Vagina (tissue), 2 donors: ENCODE measurements at regions not wholly inside any gene's neighbourhood (a gene's known extent, or its start where the extent isn't known, plus 50 kb on each side); places are given as distances from the start of the nearest gene placed in this dataset.
"Not testable (repeated sequence)": the region's sequence is repeated elsewhere in the genome, so short reads cannot be mapped to it uniquely, and the experiment has no call there.

ENCODE experiments used
- CTCF ChIP-seq, 3 experiments: fragments of 450-650 bp in 2 of 3; fragments of 200-600 bp in 1 of 3; sonication (generic) in 1 of 3; IDR thresholded peaks; one replicate each; pipeline ENCODE4 v1.5.1; 2017 to 2019; ENCODE audit warnings: antibody characterized with exemption in 3 of 3, mild to moderate bottlenecking in 2 of 3, moderate library complexity in 2 of 3
- POLR2A ChIP-seq, 2 donors: fragments of 450-650 bp; IDR thresholded peaks; one replicate each; pipeline ENCODE4 v1.6.1; 2017; ENCODE audit warnings: antibody characterized with exemption in 2 of 2, mild to moderate bottlenecking in 2 of 2, moderate library complexity in 2 of 2
- POLR2AphosphoS5 ChIP-seq, 2 donors: sonication (generic); formaldehyde crosslinking; IDR thresholded peaks; one replicate each; pipeline ENCODE4 v1.9.0; 2017; ENCODE audit warnings: antibody characterized with exemption in 2 of 2, mild to moderate bottlenecking in 2 of 2, low read depth in 1 of 2; ENCODE audit not compliant: insufficient read depth in 1 of 2

GRCh38 chr15:92739246-92739645 is 83.7 kb upstream of the FAM174B start:
- not testable (repeated sequence) for TF ChIP-seq POLR2A (IDR thresholded peaks at IDR 0.05); CTCF (IDR thresholded peaks at IDR 0.05); POLR2AphosphoS5 (IDR thresholded peaks at IDR 0.05; ENCODE audit: insufficient read depth in 1 of 2, low read depth in 1 of 2)
